ENCODE measurements at regions not wholly inside any gene's neighbourhood (a gene's known extent, or its start where the extent isn't known, plus 50 kb on each side); places are given as distances from the start of the nearest gene placed in this dataset.

GRCh38 chr9:74431467-74431866 is 65.7 kb upstream of the RORB start:
- TF ChIP-seq POLR2A (IDR thresholded peaks at IDR 0.05) = no peak
- TF ChIP-seq POLR2AphosphoS5 (IDR thresholded peaks at IDR 0.05) = no peak
- TF ChIP-seq, protein P1, sequence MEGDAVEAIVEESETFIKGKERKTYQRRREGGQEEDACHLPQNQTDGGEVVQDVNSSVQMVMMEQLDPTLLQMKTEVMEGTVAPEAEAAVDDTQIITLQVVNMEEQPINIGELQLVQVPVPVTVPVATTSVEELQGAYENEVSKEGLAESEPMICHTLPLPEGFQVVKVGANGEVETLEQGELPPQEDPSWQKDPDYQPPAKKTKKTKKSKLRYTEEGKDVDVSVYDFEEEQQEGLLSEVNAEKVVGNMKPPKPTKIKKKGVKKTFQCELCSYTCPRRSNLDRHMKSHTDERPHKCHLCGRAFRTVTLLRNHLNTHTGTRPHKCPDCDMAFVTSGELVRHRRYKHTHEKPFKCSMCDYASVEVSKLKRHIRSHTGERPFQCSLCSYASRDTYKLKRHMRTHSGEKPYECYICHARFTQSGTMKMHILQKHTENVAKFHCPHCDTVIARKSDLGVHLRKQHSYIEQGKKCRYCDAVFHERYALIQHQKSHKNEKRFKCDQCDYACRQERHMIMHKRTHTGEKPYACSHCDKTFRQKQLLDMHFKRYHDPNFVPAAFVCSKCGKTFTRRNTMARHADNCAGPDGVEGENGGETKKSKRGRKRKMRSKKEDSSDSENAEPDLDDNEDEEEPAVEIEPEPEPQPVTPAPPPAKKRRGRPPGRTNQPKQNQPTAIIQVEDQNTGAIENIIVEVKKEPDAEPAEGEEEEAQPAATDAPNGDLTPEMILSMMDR (IDR thresholded peaks at IDR 0.05) = no peak

All from upper lobe of left lung (tissue), 4 donors.